KMS-11 (cell line): ENCODE measurements at regions not wholly inside any gene's neighbourhood (a gene's known extent, or its start where the extent isn't known, plus 50 kb on each side); places are given as distances from the start of the nearest gene placed in this dataset.

Experiments used
- H2AFZ ChIP-seq: fragments of 200-600 bp; sonication (generic); 2 replicates; pipeline ENCODE4 v1.6.1; 2016; ENCODE audit warnings: antibody characterized with exemption, mixed run types, low read depth
- H3K27ac ChIP-seq: fragments of 200-600 bp; sonication (generic); 2 replicates; pipeline ENCODE4 v1.6.1; 2016; ENCODE audit warnings: mild to moderate bottlenecking, mixed run types
- H3K27me3 ChIP-seq: fragments of 200-600 bp; sonication (generic); 2 replicates; pipeline ENCODE4 v1.6.1; 2017; ENCODE audit warnings: mild to moderate bottlenecking, low read depth, mixed run types, moderate library complexity; ENCODE audit not compliant: insufficient read depth
- H3K36me3 ChIP-seq: fragments of 200-600 bp; sonication (generic); 2 replicates; pipeline ENCODE4 v1.6.1; 2017; ENCODE audit warnings: mild to moderate bottlenecking, mixed run types; ENCODE audit not compliant: insufficient read depth
- H3K4me1 ChIP-seq: fragments of 200-600 bp; sonication (generic); 2 replicates; pipeline ENCODE4 v1.6.1; 2016; ENCODE audit warnings: mild to moderate bottlenecking, low read depth, mixed run types; ENCODE audit not compliant: poor library complexity, severe bottlenecking
- H3K4me2 ChIP-seq: fragments of 200-600 bp; sonication (generic); 2 replicates; pipeline ENCODE4 v1.7.0; 2016; ENCODE audit warnings: mild to moderate bottlenecking, mixed run types
- H3K4me3 ChIP-seq: fragments of 200-600 bp; sonication (generic); IDR thresholded peaks from 2 replicates; pipeline ENCODE4 v1.6.1; 2017; ENCODE audit warnings: low read depth, low read length, mixed read lengths; ENCODE audit not compliant: insufficient read depth
- H3K79me2 ChIP-seq: fragments of 200-600 bp; sonication (generic); 2 replicates; pipeline ENCODE4 v1.6.1; 2016; ENCODE audit warnings: low read depth, mixed run types; ENCODE audit not compliant: insufficient read depth
- H3K9ac ChIP-seq: fragments of 200-600 bp; sonication (generic); 2 replicates; pipeline ENCODE4 v1.6.1; 2016; ENCODE audit warnings: mild to moderate bottlenecking, mixed run types
- H4K20me1 ChIP-seq: fragments of 200-600 bp; sonication (generic); 2 replicates; pipeline ENCODE4 v1.6.1; 2016; ENCODE audit warnings: mild to moderate bottlenecking, mixed run types; ENCODE audit not compliant: insufficient read depth
- CTCF ChIP-seq: fragments of 200-600 bp; sonication (generic); conservative IDR thresholded peaks from 2 replicates; pipeline ENCODE4 v1.6.1; 2017; ENCODE audit warnings: low read depth, mild to moderate bottlenecking, antibody characterized with exemption, low read length, moderate library complexity, mixed read lengths

GRCh38 chr13:50322006-50322405, 306.8 kb downstream of the KCNRG start:
- Histone ChIP-seq H3K79me2 (no peaks in the 10 kb centered on the region), H2AFZ (no peak overlapping the region), H3K27ac (no peak overlapping the region), H3K4me2 (no peak overlapping the region; the same call in 1 of the 2 replicates), H3K36me3 (no peaks in the 10 kb centered on the region), H3K9ac (no peak overlapping the region), H3K4me3 (no peak overlapping the region), H3K27me3 (no peaks in the 10 kb centered on the region), H4K20me1 (no peaks in the 10 kb centered on the region), H3K4me1 (peaks cover 55% of the 10 kb centered on the region)
- TF ChIP-seq CTCF: no peak

GRCh38 chr13:50323440-50324065, 308.3 kb downstream of the KCNRG start:
- Histone ChIP-seq H3K4me1 (peaks cover 42% of the 10 kb centered on the region), H3K9ac (no peak overlapping the region), H3K4me3 (no peak overlapping the region), H2AFZ (no peak overlapping the region), H3K36me3 (no peaks in the 10 kb centered on the region), H3K4me2 (no peak overlapping the region), H4K20me1 (no peaks in the 10 kb centered on the region), H3K79me2 (no peaks in the 10 kb centered on the region), H3K27me3 (no peaks in the 10 kb centered on the region), H3K27ac (no peak overlapping the region)
- TF ChIP-seq CTCF: no peak

GRCh38 chr13:50326271-50326670, 311.0 kb downstream of the KCNRG start:
- H3K36me3 ChIP-seq: no peaks in the 10 kb centered on the region
- H3K79me2 ChIP-seq: no peaks in the 10 kb centered on the region
- no peak overlapping the region for H3K4me3 ChIP-seq
- H3K27ac ChIP-seq: no peak overlapping the region
- no peak overlapping the region for H3K9ac ChIP-seq
- H3K4me2 ChIP-seq: no peak overlapping the region
- H3K4me1 ChIP-seq: peaks cover 15% of the 10 kb centered on the region
- H3K27me3 ChIP-seq: no peaks in the 10 kb centered on the region
- TF ChIP-seq CTCF: no peak
- no peak overlapping the region for H2AFZ ChIP-seq
- H4K20me1 ChIP-seq: no peaks in the 10 kb centered on the region

GRCh38 chr13:50326811-50327210, 311.6 kb downstream of the KCNRG start:
- no peaks in the 10 kb centered on the region for H3K36me3 ChIP-seq
- no peak overlapping the region for H2AFZ ChIP-seq
- H3K9ac ChIP-seq: no peak overlapping the region
- H3K4me2 ChIP-seq: no peak overlapping the region
- no peaks in the 10 kb centered on the region for H3K79me2 ChIP-seq
- peaks cover 10% of the 10 kb centered on the region for H3K4me1 ChIP-seq
- H4K20me1 ChIP-seq: no peaks in the 10 kb centered on the region
- H3K27ac ChIP-seq: no peak overlapping the region
- H3K4me3 ChIP-seq: no peak overlapping the region
- TF ChIP-seq CTCF: no peak
- no peaks in the 10 kb centered on the region for H3K27me3 ChIP-seq
